Stimulated activated CD4-positive, alpha-beta T cell treated with anti-CD3 and anti-CD28 coated beads, Interleukin-4, amount 100 ng/mL, for 4 hours (primary cell): ENCODE measurements at regions not wholly inside any gene's neighbourhood (a gene's known extent, or its start where the extent isn't known, plus 50 kb on each side); places are given as distances from the start of the nearest gene placed in this dataset.
"Not testable (repeated sequence)": the region's sequence is repeated elsewhere in the genome, so short reads cannot be mapped to it uniquely, and the experiment has no call there.

ENCODE experiments used
- DNase-seq, 2 experiments: peaks; one replicate each; pipeline ENCODE4 v3.0.0-alpha.2; 2020

DNA sequence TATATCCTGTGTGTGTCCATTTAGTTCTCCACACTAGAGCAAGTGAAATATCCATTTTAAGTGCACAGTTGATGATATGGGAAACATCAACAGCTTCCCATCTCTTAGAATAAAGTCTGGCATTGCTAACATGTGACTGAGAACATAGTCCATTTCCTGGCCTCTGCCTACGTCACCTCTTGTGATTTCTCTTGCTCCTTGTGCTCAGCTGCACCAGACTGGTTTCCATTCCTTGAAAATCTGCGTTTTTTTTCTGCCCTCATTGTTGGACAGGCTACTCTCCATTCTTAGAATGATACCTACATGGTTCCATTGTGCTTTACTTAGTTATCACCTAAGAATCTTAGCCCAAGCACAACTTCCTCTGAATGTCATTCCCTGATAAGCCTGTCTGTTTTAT lies 851.2 kb upstream of the ID2 start:
- no peak for DNase-seq

DNA sequence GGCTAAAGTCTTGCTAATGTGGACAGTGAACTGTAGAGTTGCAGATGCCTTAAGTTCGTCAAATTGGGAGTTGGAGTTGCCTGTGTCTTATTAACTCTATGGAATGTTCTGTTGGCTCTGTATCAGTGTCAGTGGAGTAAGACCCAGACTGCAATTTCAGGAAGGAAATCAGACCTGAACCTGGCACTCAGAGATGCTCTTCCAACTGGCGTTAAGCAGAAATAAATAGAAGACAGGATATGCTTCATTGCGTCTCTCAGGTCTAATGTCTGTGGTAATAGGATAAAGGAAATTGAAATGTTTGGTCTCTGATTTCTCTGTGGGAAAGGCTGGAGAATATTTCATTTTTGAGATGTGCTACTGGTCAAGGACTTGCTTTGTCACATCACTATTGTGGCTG lies 846.7 kb upstream of the ID2 start:
- DNase-seq = no peak

DNA sequence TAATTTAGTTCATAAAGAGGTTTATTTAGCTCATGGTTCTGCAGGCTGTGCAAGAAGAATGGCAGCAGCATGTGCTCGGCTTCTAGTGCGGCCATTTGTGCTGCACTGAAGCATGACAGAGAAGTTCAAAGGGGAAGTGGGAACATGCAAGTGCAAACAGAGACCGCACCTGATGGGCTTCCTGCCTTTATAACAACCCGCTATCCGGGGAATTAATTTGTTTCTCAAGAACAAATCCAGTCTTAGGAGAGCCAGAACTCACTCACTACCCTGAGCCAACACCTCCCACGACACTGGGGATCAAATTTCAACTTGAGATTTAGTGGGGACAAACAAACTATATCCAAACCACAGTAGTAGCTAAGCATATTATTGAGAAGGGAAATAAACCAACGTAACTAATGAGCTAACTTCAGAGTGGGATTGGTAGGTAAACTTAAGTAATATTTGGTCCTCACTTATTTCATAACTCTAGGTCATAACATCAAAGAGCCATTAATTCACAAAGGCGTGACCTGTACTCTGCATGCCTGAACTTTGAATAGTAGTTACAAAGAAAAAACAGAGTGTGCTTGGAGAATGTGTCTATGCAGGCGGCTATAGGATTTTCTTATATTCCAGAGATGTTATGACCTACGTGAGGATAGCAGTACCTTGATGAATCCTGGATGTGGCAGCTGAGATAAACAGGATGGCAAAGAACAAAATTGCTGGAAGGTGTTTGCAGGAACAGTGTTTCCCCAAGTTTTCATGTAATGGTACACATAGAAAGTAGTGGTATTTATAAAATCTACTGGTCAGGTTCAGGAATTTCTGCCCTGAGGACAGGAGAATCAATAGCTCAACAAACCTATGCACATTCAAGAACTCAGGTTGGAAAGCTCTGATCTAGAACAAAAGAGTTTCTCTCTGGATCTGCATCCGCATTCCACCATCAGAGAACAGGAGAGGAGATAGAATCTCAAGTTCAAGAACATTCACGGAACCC lies 845.9 kb upstream of the ID2 start:
- no peak for DNase-seq

DNA sequence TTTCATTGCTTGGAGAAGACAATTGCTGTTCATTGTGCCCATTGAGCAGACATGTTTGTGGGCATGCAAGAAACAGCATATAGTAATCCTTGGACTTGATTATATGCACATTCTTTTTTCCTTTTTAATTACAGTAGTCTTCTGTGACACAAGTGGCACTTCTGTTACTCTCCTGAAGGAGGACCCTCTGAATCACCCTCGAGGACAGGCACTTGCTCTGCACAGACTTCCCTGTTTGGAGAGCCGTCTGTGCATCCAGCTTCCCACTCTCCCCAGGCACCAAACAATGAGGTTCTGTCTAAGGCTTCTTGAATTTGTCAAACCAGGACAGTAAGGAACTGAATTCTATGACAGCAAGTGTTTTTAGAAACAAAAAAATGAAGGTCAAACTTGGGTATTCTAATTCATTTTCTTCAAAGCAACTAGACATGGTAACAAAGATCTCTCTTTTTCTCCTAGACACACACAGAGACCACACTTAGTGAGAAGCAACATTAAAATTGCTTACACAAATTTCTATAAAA lies 844.6 kb upstream of the ID2 start:
- no peak for DNase-seq

DNA sequence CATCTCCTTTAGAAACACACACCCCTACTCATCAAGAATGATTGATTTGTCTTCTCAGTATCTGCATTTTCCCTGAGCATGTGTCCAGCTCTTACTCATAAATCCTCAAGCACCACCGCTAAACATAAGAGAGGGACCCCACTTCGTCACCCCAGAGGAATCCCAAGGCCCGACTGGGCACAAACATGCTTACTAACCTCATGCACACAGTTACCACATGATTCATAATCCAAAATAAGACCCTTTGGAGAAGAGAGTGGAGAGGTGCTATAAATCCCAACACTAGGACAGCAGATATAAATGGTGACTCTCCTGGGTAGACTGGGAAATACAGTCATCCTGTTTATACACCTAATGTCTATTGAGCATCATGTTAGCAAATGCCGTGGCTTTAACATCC lies 843.2 kb upstream of the ID2 start:
- DNase-seq = no peak

DNA sequence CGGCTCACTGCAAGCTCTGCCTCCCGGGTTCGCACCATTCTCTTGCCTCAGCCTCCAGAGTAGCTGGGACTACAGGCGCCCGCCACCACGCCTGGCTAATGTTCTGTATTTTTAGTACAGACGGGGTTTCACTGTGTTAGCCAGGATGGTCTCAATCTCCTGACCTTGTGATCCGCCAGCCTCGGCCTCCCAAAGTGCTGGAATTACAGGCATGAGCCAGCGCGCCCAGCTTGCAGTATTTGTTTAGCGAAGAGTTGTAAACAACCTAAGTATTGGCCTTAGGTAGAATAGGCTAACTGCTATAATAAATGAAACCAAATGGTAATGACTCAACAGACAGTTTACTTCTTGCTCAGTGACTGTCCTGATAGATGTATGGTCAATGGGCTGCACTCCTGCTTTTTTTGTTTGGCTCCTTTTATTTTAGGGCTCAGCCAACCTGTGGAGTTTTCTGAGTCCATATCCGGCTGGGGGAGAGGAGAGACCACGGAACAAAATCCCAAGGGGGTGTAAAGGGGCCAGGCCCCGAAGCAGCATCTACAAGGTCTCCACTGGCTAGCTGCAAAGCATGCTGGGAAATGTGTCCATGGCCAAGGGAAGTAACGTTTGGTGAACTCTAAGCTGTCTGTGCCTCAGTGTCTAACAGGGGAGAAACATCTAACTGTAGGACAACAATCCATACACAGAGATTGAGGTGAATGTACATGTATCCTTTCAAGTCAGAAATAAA lies 841.0 kb upstream of the ID2 start:
- DNase-seq = no peak

DNA sequence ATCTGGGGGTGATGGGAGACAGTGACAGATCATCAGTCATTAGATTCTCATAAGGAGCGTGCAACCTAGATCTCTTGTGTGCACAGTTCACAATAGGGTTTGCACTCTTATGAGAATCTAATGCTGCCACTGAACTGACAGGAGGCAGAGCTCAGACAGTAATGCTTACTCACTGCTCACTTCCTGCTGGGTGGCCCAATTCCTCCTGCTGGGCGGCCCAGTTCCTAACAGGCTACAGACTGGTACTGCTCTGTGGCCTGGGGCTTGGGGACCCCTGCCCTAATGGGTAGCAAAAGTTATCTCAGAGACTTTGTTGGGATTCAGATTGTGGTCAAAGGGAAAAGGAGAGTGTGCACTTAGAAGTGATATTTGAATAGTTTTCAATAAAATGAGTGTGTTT lies 840.1 kb upstream of the ID2 start:
- no peak for DNase-seq

DNA sequence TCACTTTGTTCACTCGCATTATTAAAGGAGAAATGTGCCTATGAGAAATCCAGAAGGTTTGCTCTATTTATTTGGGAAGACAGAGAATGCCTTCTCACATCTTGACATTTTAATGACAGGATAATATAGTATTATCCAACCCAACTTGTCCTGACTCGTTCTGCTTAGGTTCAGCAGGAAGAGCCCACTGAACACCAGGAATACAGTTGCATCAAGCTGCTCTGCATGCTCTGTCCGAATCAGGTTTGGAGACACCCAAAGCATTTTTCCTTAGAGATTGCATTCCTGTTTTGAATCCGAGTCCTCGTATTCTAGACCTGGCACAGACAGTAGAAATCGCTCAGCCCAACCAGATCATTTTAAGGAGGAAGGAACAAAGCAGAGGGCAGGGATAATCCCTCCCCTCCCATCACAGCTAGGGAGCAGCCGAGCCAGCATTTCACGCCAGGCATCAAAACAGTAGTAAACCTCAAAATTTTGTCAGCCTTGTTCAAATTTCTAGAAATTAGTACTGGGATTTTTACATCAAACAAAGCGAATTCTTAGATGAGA lies 837.4 kb upstream of the ID2 start:
- DNase-seq = no peak

DNA sequence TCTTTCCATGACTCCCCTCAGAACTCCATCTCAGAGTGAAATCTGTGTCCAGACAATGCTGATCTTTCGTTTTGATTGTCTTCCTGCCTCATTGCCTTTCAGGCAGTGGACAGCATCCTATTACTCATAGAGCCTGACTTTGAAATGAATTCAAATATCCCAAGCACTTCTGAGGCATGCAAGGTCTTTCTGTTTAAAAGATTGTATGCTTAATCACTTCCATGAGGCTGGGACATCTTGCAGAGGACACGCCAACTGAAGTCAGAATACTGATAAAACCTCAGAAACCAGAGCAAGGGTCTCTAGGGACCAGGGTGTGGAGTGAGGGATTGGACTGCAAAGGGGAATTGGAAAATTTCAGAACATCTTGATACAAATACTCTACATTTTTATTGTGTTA lies 836.5 kb upstream of the ID2 start:
- no peak for DNase-seq

DNA sequence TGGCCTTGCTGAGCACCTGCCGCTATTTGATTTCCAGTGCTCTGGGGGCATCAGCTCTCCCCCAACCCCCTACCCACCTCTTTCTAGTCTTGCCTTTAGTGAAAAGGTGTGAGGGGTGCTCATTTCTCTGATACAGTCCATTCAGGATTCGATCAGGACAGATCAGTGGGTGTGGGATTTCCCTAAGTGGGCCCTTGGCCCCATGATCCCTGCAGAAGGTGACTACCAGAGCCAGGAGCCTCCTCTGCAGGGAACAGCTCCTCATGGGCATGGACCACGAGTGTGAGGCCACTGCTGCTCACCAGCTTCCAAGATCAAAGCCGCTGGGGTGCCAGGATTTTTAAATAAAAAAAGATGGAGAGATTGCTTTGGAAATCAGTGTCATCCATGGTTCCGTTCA lies 835.2 kb upstream of the ID2 start:
- no peak for DNase-seq

DNA sequence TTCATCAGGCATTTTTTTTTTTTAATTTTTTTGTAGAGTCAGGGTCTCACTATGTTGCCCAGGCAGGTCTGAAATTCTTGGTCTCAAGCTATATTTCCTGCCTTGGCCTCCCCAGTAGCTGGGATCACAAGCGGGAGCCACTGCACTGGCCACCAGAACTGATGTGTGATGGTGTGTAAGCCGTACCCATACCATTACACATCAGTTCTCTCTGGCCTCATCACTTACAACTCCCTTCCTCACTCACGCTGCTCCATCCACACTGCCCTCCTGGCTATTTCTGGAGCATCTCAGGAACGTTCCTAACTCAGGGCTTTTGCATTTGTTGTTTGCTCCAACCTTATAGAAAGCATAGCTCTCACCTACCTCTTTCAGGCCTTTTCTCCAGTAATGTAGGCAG lies 834.5 kb upstream of the ID2 start:
- DNase-seq = no peak

DNA sequence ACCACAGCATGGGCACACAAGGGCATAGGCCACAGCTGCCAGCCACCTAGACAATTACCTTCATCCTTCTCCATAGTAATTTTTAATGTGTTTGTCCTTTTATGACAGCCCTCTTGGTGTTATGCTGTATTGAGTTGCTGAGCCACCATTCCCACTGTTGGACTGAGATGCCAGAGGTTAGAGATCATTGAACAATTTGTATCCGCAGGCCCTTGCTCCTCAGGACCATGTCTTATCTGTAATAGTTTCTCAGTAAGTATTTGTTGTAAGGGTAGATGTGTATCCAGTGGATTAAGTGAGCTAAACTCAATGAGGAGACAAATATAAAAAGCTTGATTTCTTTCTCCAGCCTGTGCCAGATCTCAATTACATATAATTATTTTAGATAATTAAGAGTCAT lies 832.8 kb upstream of the ID2 start:
- DNase-seq = no peak

DNA sequence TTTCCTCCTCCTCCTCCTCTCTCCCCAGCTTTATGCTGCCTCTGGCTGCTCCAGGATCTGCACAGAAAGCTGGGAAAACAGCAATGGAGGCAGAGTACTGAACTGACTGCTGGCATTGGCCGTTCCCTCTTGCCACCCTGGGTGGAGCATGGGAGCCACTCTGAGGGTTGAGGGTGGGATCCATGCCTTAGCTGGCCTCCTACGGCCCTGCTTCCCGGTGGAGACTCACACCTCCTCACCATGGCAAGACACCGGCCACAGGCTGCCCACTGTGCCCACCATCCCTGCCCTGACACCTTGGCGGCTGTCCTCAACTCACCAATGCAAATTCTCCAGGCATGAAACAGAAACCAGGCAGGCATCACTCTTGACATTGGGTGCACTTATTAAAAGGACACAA lies 832.3 kb upstream of the ID2 start:
- DNase-seq = no peak

DNA sequence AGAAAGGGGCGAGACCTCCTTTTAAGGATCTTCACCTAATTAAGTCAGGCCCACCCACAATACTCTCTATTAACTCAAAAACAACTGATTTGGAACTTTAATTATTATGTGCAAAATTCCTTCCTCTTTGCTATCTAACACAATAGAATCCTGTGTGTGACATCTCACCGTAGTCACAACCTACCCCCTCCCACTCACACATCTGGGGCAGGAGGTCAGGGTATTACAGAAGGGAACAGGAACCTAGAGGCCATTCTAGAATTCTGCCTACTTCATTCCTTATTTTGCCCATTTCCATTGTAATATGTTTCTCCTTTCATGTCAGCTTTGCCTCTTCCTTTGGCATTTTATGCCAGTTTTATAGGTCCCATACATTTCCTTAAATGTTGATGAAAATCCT lies 829.3 kb upstream of the ID2 start:
- no peak for DNase-seq

DNA sequence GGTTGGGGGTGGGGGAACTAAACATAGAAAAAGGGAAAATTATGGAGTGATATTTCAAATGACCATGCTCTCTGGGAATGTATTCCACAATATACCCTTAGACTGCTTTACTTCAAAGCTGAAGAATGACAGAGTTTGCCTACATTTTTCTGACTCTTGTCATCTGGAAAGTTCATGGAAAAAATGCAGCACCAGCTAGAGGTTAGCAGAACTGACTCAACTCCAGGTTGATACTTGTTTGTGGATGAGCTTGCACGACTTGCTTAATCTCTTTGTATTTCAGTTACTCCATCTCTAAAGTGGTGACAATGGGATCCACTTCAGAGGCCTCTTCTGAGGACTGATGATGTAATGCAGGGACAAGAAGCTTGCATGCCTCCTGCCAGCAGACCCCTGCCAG lies 824.0 kb upstream of the ID2 start:
- DNase-seq = no peak

DNA sequence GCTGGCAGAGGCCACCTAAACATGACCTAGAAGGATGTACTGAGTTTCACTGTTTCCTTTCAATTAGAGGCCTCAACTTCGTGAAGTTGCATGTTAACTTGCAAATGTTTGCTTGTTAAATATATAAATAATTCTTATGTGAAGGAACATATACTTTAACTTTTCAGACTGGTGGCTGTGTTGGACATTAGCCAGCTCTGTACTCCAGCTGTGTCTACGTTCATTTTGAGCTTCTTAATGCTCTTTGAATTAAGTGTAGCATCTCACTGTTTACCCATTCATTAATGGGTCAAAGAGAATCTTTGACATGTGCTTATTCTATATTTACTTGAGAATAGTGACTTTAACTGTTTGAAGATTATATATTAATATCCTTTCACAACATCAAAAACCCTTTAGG lies 823.2 kb upstream of the ID2 start:
- DNase-seq = no peak

DNA sequence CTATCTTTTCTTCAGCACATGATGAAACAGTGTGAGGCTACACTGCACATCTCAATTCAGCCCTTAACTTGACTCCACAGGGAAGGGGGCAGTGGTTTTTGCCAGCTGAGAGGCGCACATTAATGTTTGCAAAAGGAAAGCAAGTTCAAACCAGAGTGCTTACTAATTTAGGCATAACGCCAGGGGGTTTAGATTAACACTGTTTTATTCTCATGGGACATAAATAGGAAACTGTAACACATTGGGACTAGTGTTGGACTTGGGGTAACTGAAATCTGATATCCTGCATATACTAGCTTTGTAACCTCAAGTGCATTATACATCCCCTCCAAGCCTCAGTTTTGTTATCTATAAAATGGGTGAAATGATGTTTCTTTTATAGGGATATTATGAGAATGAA lies 821.2 kb upstream of the ID2 start:
- DNase-seq = no peak

DNA sequence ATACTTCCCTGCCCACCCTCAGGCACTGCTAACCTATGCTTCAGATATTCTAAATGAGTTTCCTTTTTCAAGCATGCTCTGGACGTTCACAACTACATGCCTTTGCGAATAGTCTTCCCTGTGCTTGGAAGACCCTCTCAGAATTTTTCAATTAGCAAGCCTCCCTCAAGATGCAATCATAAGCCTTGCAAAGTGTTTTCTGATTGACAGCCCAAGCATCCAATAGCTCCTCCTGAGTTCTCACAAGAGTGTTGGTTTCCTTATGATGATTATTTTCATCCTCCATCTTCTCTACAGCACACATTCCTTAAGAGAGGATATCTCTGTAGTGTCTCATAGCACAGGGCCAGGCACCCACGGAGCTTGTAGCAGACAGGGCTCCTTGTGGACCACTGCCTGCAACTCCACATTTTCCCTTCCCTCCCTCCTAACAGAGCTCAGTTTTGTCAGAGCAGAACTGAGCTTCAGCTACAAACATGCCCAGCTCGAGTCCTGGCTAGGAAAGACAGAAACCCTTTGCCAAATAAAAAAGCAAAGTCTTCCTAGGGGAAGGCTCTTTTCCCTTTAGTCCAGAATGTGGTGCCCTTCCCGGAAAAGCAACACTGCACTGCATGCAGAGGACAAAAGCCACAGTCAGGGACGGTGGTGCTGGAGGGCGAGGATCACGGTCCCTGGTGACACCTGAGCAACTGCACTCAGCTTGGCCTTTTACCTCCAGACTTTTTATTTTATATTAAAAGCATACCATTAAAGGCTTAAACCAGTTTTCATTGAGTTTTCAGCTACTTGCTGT lies 819.8 kb upstream of the ID2 start:
- no peak for DNase-seq

DNA sequence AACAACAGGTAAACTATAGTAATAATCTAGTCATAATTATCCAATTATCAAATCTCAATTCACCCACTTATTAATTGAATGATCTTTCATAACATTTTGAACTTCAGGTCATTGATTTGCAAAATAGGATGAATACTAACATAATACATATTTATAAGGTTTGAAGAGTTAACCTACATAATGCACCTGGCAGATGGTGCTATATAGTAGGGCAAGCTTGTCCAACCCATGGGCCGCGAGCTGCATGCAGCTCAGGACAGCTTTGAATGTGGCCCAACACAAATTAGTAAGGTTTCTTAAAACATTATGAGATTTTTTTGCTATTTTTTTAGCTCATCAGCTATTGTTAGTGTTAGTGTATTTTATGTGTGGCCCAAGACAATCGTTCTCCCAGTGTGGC lies 815.8 kb upstream of the ID2 start:
- no peak for DNase-seq

DNA sequence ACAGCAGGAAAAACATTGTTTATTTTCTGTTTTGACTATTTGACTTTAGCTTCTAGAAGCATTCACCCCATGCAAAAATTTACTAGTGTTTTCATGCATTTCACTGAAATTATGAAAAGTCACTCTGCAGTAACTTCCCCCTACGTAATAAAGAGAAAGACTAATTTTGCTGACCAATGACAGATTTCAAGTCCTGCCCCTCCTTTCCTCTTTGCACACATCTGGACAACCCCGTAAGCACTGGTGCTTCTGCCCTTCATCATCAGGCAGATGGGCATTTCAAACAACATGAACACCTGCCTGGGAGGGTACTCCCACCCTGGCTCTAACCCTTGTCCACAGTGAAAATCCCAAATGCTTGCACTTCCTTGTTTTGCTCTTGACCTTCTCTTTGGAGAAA lies 815.0 kb upstream of the ID2 start:
- DNase-seq = no peak

DNA sequence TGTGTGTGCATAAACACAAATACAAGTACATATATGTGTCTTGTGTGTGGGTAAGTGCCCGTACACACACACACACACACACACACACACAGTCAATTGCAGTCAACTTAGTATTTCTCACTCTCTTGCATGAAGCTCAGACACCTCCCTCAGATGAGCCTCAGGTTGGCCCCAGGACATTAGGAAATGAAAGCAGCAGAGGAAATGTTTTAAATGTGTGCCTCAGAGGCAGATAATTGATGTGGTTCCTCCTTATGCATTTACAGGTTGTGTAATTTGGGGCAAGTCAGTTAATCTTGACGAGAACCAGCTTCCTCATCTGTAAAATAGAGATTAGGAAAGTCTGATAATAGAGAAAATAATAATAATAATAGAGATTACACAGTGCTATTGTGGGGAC lies 814.0 kb upstream of the ID2 start:
- no peak for DNase-seq

DNA sequence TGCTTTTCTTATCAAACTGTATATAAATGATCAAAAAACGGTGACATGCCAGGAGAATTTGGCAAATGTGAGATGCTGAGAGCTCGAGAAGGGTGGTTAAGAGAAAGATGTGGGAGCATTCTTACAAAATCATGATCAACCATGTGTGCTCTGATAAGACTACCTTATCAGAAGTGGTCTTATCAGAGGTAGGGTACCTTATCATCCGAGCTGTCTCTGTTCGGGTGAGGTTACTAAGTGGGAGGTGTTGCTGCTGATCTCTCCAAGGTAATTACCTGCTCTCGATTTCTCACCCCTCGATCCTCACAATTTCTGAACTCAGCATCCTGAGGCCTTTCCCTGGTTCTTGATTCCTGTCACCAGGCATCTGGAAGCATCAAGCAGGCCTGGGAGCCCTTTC lies 813.0 kb upstream of the ID2 start:
- DNase-seq = no peak

DNA sequence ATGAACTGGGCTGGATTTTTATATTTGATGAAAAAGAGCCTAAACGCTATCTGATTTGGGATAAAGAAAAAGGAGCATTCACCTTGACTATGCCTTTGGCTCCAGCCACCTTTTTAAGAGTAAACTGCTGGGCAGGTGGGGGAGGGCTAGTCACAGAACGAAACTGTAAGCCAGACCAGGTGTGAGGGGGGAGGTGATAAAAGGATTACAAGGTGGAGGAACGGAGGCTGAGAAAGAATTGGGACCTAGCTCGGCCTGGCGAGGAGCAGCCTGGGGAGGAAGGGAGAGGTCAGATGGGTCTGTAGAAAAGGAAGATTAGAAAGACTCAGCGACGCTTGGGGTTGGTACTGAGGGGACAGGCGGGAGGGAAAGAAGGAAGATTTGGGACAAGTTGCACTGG lies 805.4 kb upstream of the ID2 start:
- DNase-seq = not testable (repeated sequence)
